ENCODE measurements at regions not wholly inside any gene's neighbourhood (a gene's known extent, or its start where the extent isn't known, plus 50 kb on each side); places are given as distances from the start of the nearest gene placed in this dataset.
"Not testable (repeated sequence)": the region's sequence is repeated elsewhere in the genome, so short reads cannot be mapped to it uniquely, and the experiment has no call there.

DNA sequence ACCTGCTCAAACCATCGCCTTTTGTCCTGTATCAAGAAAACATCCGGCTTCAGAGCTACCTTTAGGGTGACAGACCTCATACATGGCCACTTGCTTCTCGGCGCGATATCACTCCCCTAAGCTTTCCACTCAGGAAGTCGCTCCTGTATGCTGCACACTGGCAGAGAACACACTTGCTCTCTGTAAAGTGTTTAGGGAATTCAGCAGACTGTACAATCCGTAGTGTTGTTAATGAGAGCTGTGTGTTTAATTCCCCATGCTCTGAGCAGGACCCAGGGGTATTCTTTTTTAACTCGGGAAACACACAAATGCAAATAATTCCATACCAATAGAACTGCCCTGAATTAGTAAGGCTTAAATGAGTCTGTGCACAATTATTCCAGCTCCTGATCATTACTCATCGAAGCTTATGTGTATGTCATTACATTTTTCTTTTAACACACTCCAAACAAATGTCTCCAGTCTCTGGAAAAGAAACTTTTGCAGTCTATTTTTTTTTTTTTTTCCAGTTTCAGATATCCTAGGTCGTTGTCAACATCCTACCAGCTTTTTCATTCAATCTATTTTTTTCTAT, 338.7 kb upstream of the ARID1B start:
- no peak for DNase-seq

GRCh38 chr6:156437121-156437879, 339.9 kb upstream of the ARID1B start:
- DNase-seq, result no peak

DNA sequence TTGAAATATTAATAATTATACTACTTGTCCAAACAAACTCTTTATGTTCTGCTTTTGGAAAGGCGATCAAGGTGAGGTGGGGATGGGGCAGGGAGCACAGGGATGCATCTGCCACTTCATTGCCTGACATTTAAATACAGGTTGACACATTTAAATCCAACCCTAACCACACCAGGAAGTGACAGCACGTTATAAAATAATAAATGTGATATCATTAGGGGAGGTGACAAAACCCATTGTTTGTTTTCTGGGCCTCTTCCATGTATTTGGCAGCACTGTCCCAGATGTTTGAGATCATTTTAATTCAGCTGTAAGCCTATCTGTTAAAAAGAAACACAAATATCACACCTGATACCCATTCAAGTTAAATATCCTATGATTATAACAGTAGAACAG, 342.4 kb upstream of the ARID1B start:
- DNase-seq, result no peak

DNA sequence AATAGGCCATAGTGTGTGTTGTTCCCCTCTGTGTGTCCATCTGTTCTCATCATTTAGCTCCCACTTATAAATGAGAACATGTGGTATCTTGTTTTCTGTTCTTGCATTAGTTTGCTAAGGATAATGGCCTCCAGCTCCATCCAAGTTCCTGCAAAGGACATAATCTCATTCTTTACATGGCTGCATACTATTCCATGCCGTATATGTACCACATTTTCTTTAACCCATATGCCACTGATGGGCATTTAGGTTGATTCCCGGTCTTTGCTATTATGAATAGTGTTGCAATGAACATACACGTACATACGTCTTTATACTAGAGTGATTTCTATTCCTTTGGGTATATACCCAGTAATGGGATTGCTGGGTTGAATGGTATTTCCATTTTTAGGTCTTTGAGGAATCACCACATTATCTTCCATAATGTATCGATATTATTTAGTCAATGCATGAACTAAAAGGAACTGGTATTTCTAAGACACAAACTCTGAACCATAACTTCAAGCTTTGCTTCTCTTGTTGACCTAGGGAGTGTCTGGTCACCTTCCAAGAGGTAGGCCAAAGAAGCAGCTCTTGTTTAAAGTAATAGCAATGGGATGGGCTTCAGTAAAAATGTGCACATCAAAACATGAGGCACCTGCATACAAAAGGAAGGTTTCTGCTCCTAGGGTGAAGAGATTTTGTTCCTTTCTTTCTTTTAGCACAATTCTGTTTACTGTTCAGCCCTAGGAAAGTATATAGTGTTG, 343.0 kb upstream of the ARID1B start:
- no peak for DNase-seq

DNA sequence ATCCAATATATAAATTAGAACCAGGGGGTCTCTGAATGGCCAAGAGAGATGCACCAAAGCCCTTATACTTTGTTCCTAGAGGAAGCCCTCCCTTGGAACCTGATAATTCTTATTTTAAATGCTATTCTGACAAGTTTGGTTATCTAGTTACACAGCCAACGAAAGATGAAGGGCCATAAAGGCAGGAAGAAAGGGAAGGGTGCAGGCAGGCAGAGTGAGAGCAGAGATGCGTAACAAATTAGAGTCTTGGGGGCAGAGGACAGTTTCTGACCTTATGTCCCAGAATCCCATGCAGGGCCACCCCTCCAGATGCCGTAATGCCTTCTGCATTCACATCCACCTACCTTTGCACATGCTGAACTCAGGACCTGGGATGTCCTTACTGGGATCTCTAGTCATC, 344.6 kb upstream of the ARID1B start:
- DNase-seq, result no peak

DNA sequence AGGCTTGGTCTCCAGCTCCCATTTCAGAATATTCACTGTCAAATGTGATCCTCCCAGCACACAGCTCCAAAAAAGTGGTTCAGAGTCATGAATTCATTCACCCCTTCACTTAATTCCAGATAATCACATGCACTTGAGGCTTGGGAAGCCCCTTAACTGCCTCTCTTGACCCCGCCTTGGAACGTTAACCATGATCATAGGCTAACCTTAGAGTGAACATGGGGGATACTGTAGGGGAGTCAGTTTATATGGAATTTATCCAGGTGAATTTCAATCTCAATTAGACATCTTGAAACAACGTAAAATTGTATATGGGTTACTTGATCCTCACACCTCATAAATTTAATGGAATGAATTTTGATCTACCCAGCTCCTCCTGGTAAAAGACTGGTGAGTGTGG, 346.8 kb upstream of the ARID1B start:
- no peak for DNase-seq

- DNase-seq, result no peak
These were observed 349.8 kb upstream of the ARID1B start for GRCh38 chr6:156427345-156427744.

- no peak for DNase-seq
These were observed 351.7 kb upstream of the ARID1B start for GRCh38 chr6:156425359-156426020.

DNA sequence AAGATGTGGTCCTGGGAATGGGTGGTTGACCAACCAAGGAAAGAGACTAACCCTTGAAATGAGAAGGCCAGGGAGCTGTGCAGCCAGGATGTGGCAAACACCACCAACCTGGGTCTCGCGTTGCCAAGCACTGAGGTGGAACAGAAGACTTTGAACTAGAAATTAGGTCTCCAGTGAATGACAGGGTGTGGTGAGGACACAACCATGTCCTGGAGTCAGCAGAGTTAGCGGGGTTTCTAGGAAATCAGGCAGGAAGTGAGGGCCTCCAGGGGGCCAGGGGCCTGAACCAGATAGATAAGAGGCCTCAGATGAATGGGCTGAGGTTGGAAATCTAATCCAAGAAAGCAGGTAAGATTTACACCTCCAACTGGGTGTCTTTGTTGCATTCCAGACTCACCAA, 353.3 kb upstream of the ARID1B start:
- peak; percentile 48 for DNase-seq

DNA sequence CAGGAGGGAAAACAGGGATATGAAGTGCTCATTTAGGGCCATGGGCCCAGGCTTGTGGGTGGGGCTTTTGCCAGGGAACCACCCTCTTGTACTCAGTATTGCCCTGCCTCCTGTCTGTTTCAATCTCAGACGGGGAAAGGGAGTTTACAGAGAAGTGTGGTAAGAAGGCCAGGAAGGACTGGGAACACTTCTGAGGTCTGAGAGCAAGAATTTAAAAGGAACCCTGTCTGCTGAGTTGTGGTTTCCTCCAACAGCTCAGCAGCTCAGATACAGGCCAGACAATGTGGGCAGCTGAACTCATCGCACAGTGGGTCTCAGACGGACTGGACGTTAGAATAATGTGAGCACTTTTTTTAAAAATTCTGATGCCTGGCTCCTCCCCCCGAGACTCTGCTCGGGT, 354.1 kb upstream of the ARID1B start:
- DNase-seq, result peak; percentile 7

- no peak for DNase-seq
These were observed 355.2 kb upstream of the ARID1B start for GRCh38 chr6:156421933-156422332.

DNA sequence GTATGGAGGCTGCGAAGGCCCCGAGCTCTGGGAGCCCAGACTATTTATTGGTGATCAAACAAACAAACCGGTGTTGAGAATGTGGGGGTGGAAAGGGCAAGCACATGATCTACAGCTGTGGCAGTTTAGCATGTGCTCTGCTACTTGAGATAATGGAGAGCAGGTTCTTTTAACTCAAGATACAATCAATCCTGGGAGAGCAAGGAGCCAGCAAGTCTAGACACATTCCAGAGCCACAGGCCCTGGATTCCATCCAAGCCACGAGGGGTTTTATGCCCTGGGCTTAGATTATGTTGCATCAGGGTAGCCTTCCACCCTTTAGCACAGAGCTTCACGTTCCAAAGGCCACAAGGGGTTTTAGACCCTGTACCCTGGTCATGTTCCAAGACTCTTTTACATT, 355.9 kb upstream of the ARID1B start:
- DNase-seq, result not testable (repeated sequence)

- no peak for DNase-seq
These were observed 356.8 kb upstream of the ARID1B start for GRCh38 chr6:156420172-156420993.

- DNase-seq, result no peak
These were observed 357.6 kb upstream of the ARID1B start for GRCh38 chr6:156419594-156419993.

DNA sequence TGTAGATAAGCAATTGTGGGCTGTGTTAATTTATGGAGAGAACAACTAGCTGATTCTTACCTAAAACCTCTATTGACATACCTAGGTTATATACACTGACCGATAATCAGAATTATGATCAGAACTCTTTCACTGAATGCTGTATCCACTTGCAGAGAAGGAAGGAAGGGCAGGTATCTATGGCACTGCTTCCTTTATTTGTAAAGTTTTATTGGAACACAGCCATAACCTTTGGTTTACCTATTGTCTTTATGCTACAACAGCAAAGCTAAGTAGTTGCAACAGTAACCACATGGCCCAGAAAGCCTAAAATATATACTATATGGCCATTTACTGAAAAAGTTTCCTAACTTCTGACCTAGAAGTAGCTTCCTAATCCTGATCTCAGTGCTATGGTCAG, 358.9 kb upstream of the ARID1B start:
- DNase-seq, result no peak

- no peak for DNase-seq
These were observed 360.8 kb upstream of the ARID1B start for GRCh38 chr6:156416391-156416790.

- no peak for DNase-seq
These were observed 364.0 kb upstream of the ARID1B start for GRCh38 chr6:156413154-156413553.

- DNase-seq, result no peak
These were observed 366.5 kb upstream of the ARID1B start for GRCh38 chr6:156410649-156411048.

- no peak for DNase-seq
These were observed 368.5 kb upstream of the ARID1B start for GRCh38 chr6:156408655-156409054.

GRCh38 chr6:156407334-156407733, 369.8 kb upstream of the ARID1B start:
- DNase-seq, result no peak

DNA sequence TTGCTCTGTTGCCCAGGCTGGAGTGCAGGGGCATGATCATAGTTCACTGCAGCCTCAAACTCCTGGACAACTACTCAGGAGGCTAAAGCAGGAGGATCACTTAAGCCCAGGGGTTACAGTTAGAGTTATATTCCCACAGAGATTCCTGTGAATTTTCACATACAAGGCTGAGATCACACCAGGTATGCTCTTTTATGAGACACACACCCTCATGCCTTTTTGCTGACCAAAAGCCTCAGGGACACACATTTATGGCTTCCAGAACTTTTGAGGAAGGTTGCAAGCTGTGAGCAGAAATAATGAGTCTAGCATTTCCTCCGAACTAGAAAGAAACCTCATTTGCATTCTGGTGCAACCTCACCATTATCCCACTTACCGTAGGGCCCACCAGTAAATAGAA, 370.5 kb upstream of the ARID1B start:
- no peak for DNase-seq

DNA sequence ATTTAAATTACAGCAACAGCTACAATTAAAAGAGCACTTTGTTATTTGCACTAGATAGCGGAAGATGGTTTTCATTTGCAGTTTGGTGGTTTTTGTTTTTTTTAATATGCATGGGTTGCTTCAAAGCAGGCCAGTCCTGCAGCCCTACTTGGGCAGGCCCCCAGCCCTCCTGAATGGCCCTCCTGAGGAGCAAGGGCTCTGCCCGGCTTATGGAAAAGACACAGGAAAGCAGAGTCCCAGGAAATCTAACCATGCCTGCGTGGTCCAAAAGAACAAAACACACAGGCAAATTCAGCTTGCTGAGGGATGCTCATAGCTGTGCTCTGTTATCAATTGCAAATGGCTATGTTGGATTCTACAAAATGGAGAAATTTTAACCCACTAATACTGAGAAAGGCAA, 371.1 kb upstream of the ARID1B start:
- DNase-seq, result no peak

DNA sequence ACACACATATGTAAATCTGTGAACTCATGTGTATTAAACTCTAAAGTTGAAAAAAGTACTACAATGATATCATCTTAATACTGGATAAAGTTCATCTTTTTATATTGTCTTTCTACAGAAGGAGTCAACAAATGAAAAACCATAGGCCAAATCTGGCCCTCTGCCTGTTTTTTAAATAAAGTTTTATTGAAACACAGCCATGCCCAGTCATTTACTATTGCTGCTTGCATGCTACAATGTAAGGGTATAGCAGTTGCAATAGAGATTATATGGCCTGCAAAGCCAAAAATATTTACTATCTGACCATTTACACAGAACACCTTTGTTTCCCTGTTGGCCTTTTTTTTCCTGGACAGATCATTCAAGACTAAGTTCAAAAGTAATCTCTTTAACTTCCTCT, 374.6 kb upstream of the ARID1B start:
- no peak for DNase-seq
